Body of pancreas (tissue), 4 donors: ENCODE measurements at regions not wholly inside any gene's neighbourhood (a gene's known extent, or its start where the extent isn't known, plus 50 kb on each side); places are given as distances from the start of the nearest gene placed in this dataset.

Source experiments
- ATAC-seq: fragments of 150-250 bp; one replicate; pipeline ENCODE4 v1.9.1; 2016
- DNase-seq, 4 donors: peaks; one replicate each; pipeline ENCODE4 v3.0.0-alpha.2; 2019
- H3K27ac ChIP-seq, 4 donors: fragments of 200-600 bp; sonication (generic); 1 replicate in 3 of 4; 2 replicates in 1 of 4; pipeline versions ENCODE4 v1.5.1 to v1.6.1; 2016 to 2019; ENCODE audit warnings: mild to moderate bottlenecking in 1 of 4, mixed read lengths in 1 of 4, moderate library complexity in 1 of 4
- H3K27me3 ChIP-seq, 2 donors: fragments of 200-600 bp; sonication (generic); one replicate each; pipeline ENCODE4 v1.6.0; 2016; ENCODE audit warnings: mild to moderate bottlenecking in 1 of 2
- H3K36me3 ChIP-seq, 2 donors: fragments of 200-600 bp; sonication (generic); replicated peaks in 1 of 2; 2 replicates each; pipeline ENCODE4 v1.5.1; 2016; ENCODE audit warnings: low read depth in 2 of 2; ENCODE audit not compliant: insufficient read depth in 1 of 2
- H3K4me1 ChIP-seq: fragments of 200-600 bp; sonication (generic); one replicate; pipeline ENCODE4 v1.6.0; 2016
- H3K4me3 ChIP-seq, 2 donors: fragments of 200-600 bp; sonication (generic); 1 replicate in 1 of 2; 2 replicates in 1 of 2; pipeline ENCODE4 v1.5.1; 2016 to 2019
- H3K9me3 ChIP-seq, 3 donors: fragments of 200-600 bp; sonication (generic); 1 replicate in 2 of 3; 2 replicates in 1 of 3; pipeline ENCODE4 v1.5.1; 2016
- CTCF ChIP-seq, 7 experiments: fragments of 450-650 bp in 4 of 7; fragments of 200-600 bp in 3 of 7; sonication (generic) in 3 of 7; IDR thresholded peaks; one replicate each; pipeline ENCODE4 v1.5.1; 2016 to 2019; ENCODE audit warnings: antibody characterized with exemption in 7 of 7
- POLR2A ChIP-seq, 3 donors: fragments of 450-650 bp; IDR thresholded peaks; one replicate each; pipeline ENCODE4 v1.6.1; 2016; ENCODE audit warnings: antibody characterized with exemption in 3 of 3, mild to moderate bottlenecking in 2 of 3
- WGBS, 2 donors: methylation state at CpG; one replicate each; pipeline ENCODE4 v1.1.5; 2017; 5-methylcytosine and 5-hydroxymethylcytosine counted together
- intact Hi-C: fragments of 100-400 bp; cut with DNase I; formaldehyde crosslinking; loops from one replicate; pipeline ENCODE4 v1.15.1; 2023

DNA sequence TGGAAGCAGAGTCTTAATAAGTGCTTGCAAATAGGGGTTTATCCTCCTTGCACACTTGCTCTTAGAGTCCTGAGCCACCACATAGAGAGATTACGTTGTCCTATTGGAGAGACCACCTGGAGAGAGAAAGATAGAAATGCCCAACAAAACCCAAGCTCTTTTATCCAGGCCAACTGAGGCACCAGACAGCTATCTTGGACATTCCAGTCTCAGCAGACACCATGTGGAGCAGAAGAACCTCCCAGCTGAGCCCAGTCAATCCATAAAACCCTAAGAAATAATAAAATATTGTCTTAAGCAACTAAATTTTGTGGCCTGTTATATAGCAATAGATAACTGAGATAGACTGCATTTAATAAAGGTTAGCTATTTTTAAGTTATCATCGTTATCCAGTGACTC, 105.7 kb upstream of the PFN2 start:
- ATAC-seq (no peak), DNase-seq (no peak)
- no peak overlapping the region for H3K4me3 ChIP-seq
- peaks cover 0 to 6% (median 0%) of the 10 kb centered on the region in 3 donors for H3K9me3 ChIP-seq
- no peak overlapping the region for H3K27ac ChIP-seq
- 78 to 88% methylated on average over 2 of the region's 2 CpGs for WGBS, 2 donors
- H3K36me3 ChIP-seq: no peaks in the 10 kb centered on the region
- H3K27me3 ChIP-seq: no peaks in the 10 kb centered on the region
- intact Hi-C loops: no loop called here
- H3K4me1 ChIP-seq: no peaks in the 10 kb centered on the region
- TF ChIP-seq CTCF (IDR thresholded peaks at IDR 0.05): no peak
- TF ChIP-seq POLR2A (IDR thresholded peaks at IDR 0.05): no peak

GRCh38 chr3:150075417-150075865, 104.7 kb upstream of the PFN2 start:
- H3K27me3 ChIP-seq: no peaks in the 10 kb centered on the region
- no peak for DNase-seq
- peaks cover 0 to 6% (median 0%) of the 10 kb centered on the region in 3 donors for H3K9me3 ChIP-seq
- no peak overlapping the region for H3K27ac ChIP-seq
- TF ChIP-seq CTCF (IDR thresholded peaks at IDR 0.05) (no peak), POLR2A (IDR thresholded peaks at IDR 0.05) (no peak)
- WGBS, 2 donors: 92 to 96% methylated on average over 11 of the region's 11 CpGs
- no peak overlapping the region for H3K4me3 ChIP-seq
- ATAC-seq: no peak
- intact Hi-C loops: no loop called here
- no peaks in the 10 kb centered on the region for H3K4me1 ChIP-seq
- H3K36me3 ChIP-seq: no peaks in the 10 kb centered on the region

- DNase-seq: no peak
Measured at GRCh38 chr3:150074697-150075416, 104.2 kb upstream of the PFN2 start.

DNA sequence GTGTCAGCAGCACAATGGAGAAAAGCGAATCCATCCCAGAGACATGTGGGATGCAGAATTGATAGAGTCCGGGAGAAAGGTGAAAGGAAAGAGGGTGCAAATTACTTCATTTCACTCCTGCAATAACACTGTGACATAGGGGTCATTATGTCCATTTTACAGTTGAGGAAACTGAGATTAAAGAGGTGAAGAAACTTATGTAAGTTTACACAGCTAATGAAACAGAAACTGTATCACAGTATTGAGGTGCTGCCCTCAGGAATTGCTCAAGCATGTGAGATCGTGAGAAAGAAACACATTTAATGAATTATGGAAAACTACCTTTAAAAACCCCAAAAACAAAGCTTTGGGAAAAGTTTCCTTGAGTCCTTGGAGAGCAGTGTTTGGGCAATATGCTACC, 103.6 kb upstream of the PFN2 start:
- Histone ChIP-seq H3K27ac (no peak overlapping the region), H3K36me3 (no peaks in the 10 kb centered on the region), H3K4me1 (no peaks in the 10 kb centered on the region), H3K27me3 (no peaks in the 10 kb centered on the region), H3K4me3 (no peak overlapping the region), H3K9me3 (peaks cover 0 to 6% (median 0%) of the 10 kb centered on the region in 3 donors)
- ATAC-seq (no peak), DNase-seq (no peak)
- TF ChIP-seq CTCF (IDR thresholded peaks at IDR 0.05) (no peak), POLR2A (IDR thresholded peaks at IDR 0.05) (no peak)
- intact Hi-C loops: no loop called here
- WGBS, 2 donors: 78 to 88% methylated on average over 3 of the region's 3 CpGs

More at GRCh38 chr3:150074697-150075416, 104.2 kb upstream of the PFN2 start:
- no peaks in the 10 kb centered on the region for H3K4me1 ChIP-seq
- WGBS, 2 donors: 69 to 73% methylated on average over 7 of the region's 7 CpGs
- H3K9me3 ChIP-seq: peaks cover 0 to 6% (median 0%) of the 10 kb centered on the region in 3 donors
- no peak overlapping the region for H3K4me3 ChIP-seq
- TF ChIP-seq POLR2A (IDR thresholded peaks at IDR 0.05): no peak
- no peak for TF ChIP-seq CTCF (IDR thresholded peaks at IDR 0.05)
- ATAC-seq: no peak
- H3K27ac ChIP-seq: no peak overlapping the region
- intact Hi-C loops: no loop called here
- H3K36me3 ChIP-seq: no peaks in the 10 kb centered on the region
- H3K27me3 ChIP-seq: no peaks in the 10 kb centered on the region

GRCh38 chr3:150073513-150073912, 102.8 kb upstream of the PFN2 start:
- WGBS, 2 donors: 94 to 95% methylated on average over 1 of the region's 1 CpG
- Histone ChIP-seq H3K4me3 (no peak overlapping the region), H3K27me3 (no peaks in the 10 kb centered on the region), H3K27ac (no peak overlapping the region), H3K4me1 (no peaks in the 10 kb centered on the region), H3K9me3 (peaks cover 0 to 6% (median 0%) of the 10 kb centered on the region in 3 donors), H3K36me3 (no peaks in the 10 kb centered on the region)
- intact Hi-C loops: no loop called here
- no peak for DNase-seq
- TF ChIP-seq POLR2A (IDR thresholded peaks at IDR 0.05) (no peak), CTCF (IDR thresholded peaks at IDR 0.05) (no peak)
- ATAC-seq: no peak
